Suprapubic skin (tissue), 4 donors: ENCODE measurements at regions not wholly inside any gene's neighbourhood (a gene's known extent, or its start where the extent isn't known, plus 50 kb on each side); places are given as distances from the start of the nearest gene placed in this dataset.

Source experiments
- DNase-seq, 2 donors: peaks; one replicate each; pipeline ENCODE4 v3.0.0-alpha.2; 2019; ENCODE audit warnings: low spot score in 2 of 2
- H3K27ac ChIP-seq: fragments of 200-600 bp; sonication (generic); one replicate; pipeline ENCODE4 v1.5.1; 2019
- H3K27me3 ChIP-seq: fragments of 200-600 bp; sonication (generic); one replicate; pipeline ENCODE4 v1.5.1; 2019
- H3K36me3 ChIP-seq: fragments of 200-600 bp; sonication (generic); one replicate; pipeline ENCODE4 v1.5.1; 2019
- H3K4me1 ChIP-seq: fragments of 200-600 bp; sonication (generic); one replicate; pipeline ENCODE4 v1.5.1; 2019
- H3K4me3 ChIP-seq: fragments of 200-600 bp; sonication (generic); one replicate; pipeline ENCODE4 v1.5.1; 2019; ENCODE audit warnings: mild to moderate bottlenecking
- H3K9me3 ChIP-seq: fragments of 200-600 bp; sonication (generic); one replicate; pipeline ENCODE4 v1.5.1; 2019
- CTCF ChIP-seq, 2 donors: fragments of 200-600 bp in 1 of 2; fragments of 450-650 bp in 1 of 2; sonication (generic) in 1 of 2; IDR thresholded peaks; one replicate each; pipeline ENCODE4 v1.5.1; 2016 to 2019; ENCODE audit warnings: antibody characterized with exemption in 2 of 2, mild to moderate bottlenecking in 1 of 2, moderate library complexity in 1 of 2
- EP300 ChIP-seq: sonication (generic); formaldehyde crosslinking; IDR thresholded peaks from one replicate; pipeline ENCODE4 v1.6.1; 2017; ENCODE audit warnings: antibody characterized with exemption
- POLR2A ChIP-seq, 2 donors: fragments of 450-650 bp; IDR thresholded peaks; one replicate each; pipeline ENCODE4 v1.6.1; 2017; ENCODE audit warnings: antibody characterized with exemption in 2 of 2, mild to moderate bottlenecking in 2 of 2, moderate library complexity in 2 of 2
- POLR2AphosphoS5 ChIP-seq, 3 donors: sonication (generic); formaldehyde crosslinking; IDR thresholded peaks; one replicate each; pipeline ENCODE4 v1.6.1; 2017; ENCODE audit warnings: antibody characterized with exemption in 3 of 3
- WGBS: methylation state at CpG from one replicate; pipeline ENCODE4 v1.1.5; 2018; 5-methylcytosine and 5-hydroxymethylcytosine counted together

- Histone ChIP-seq H3K36me3 (no peaks in the 10 kb centered on the region), H3K4me1 (no peaks in the 10 kb centered on the region), H3K9me3 (no peaks in the 10 kb centered on the region), H3K27me3 (no peaks in the 10 kb centered on the region), H3K4me3 (no peak overlapping the region), H3K27ac (no peak overlapping the region)
- WGBS, result 97% methylated on average over 15 of the region's 15 CpGs
- TF ChIP-seq CTCF (IDR thresholded peaks at IDR 0.05) (no peak), POLR2A (IDR thresholded peaks at IDR 0.05) (no peak), POLR2AphosphoS5 (IDR thresholded peaks at IDR 0.05) (no peak), EP300 (no peak)
- no peak for DNase-seq
Measured at GRCh38 chr2:151186011-151186410, 75.7 kb downstream of the RBM43 start.

- H3K9me3 ChIP-seq, result no peaks in the 10 kb centered on the region
- WGBS, result 73% methylated on average over 7 of the region's 7 CpGs
- H3K27ac ChIP-seq, result no peak overlapping the region
- no peaks in the 10 kb centered on the region for H3K4me1 ChIP-seq
- H3K27me3 ChIP-seq, result peaks cover 3% of the 10 kb centered on the region
- no peak overlapping the region for H3K4me3 ChIP-seq
- TF ChIP-seq POLR2AphosphoS5 (IDR thresholded peaks at IDR 0.05) (no peak), EP300 (no peak), CTCF (IDR thresholded peaks at IDR 0.05) (no peak), POLR2A (IDR thresholded peaks at IDR 0.05) (no peak)
- no peak for DNase-seq
- no peaks in the 10 kb centered on the region for H3K36me3 ChIP-seq
Measured at GRCh38 chr2:151182899-151183809, 78.5 kb downstream of the RBM43 start.

- H3K27ac ChIP-seq, result no peak overlapping the region
- H3K27me3 ChIP-seq, result peaks cover 3% of the 10 kb centered on the region
- no peaks in the 10 kb centered on the region for H3K4me1 ChIP-seq
- WGBS, result 86% methylated on average over 3 of the region's 3 CpGs
- no peaks in the 10 kb centered on the region for H3K36me3 ChIP-seq
- H3K4me3 ChIP-seq, result no peak overlapping the region
- DNase-seq, result no peak
- no peak for TF ChIP-seq POLR2AphosphoS5 (IDR thresholded peaks at IDR 0.05)
- TF ChIP-seq POLR2A (IDR thresholded peaks at IDR 0.05), result no peak
- no peak for TF ChIP-seq CTCF (IDR thresholded peaks at IDR 0.05)
- no peak for TF ChIP-seq EP300
- H3K9me3 ChIP-seq, result no peaks in the 10 kb centered on the region
Measured at GRCh38 chr2:151182396-151182795, 79.3 kb downstream of the RBM43 start.

- H3K27ac ChIP-seq, result no peak overlapping the region
- no peaks in the 10 kb centered on the region for H3K9me3 ChIP-seq
- TF ChIP-seq CTCF (IDR thresholded peaks at IDR 0.05) (no peak), POLR2AphosphoS5 (IDR thresholded peaks at IDR 0.05) (no peak), EP300 (no peak), POLR2A (IDR thresholded peaks at IDR 0.05) (no peak)
- no peaks in the 10 kb centered on the region for H3K4me1 ChIP-seq
- no peak for DNase-seq
- no peaks in the 10 kb centered on the region for H3K36me3 ChIP-seq
- 74% methylated on average over 6 of the region's 6 CpGs for WGBS
- peaks cover 3% of the 10 kb centered on the region for H3K27me3 ChIP-seq
- H3K4me3 ChIP-seq, result no peak overlapping the region
Measured at GRCh38 chr2:151181524-151181923, 80.1 kb downstream of the RBM43 start.

- no peaks in the 10 kb centered on the region for H3K4me1 ChIP-seq
- no peak for DNase-seq
- no peak overlapping the region for H3K27ac ChIP-seq
- 91% methylated on average over 3 of the region's 3 CpGs for WGBS
- H3K9me3 ChIP-seq, result no peaks in the 10 kb centered on the region
- peaks cover 3% of the 10 kb centered on the region for H3K27me3 ChIP-seq
- TF ChIP-seq EP300 (no peak), POLR2AphosphoS5 (IDR thresholded peaks at IDR 0.05) (no peak), POLR2A (IDR thresholded peaks at IDR 0.05) (no peak), CTCF (IDR thresholded peaks at IDR 0.05) (no peak)
- no peaks in the 10 kb centered on the region for H3K36me3 ChIP-seq
- no peak overlapping the region for H3K4me3 ChIP-seq
Measured at GRCh38 chr2:151180123-151180522, 81.5 kb downstream of the RBM43 start.
